SK-N-SH (cell line): ENCODE measurements at regions not wholly inside any gene's neighbourhood (a gene's known extent, or its start where the extent isn't known, plus 50 kb on each side); places are given as distances from the start of the nearest gene placed in this dataset.

Source experiments
- CTCF ChIP-seq: fragments of 200-600 bp; sonication (generic); IDR thresholded peaks from 2 replicates; pipeline ENCODE4 v1.6.1; 2017; ENCODE audit warnings: antibody characterized with exemption, mild to moderate bottlenecking, moderate library complexity
- EP300 ChIP-seq, 2 experiments: IDR thresholded peaks; 2 replicates each; pipeline versions ENCODE4 v1.4.0 to v1.6.1; 2012; ENCODE audit warnings: borderline replicate concordance in 1 of 2, low read depth in 1 of 2, low read length in 1 of 2
- FOXM1 ChIP-seq: IDR thresholded peaks from 2 replicates; pipeline ENCODE4 v1.4.0; 2012; ENCODE audit warnings: low read depth, mild to moderate bottlenecking
- GATA2 ChIP-seq: sonication (generic); formaldehyde crosslinking; IDR thresholded peaks from 2 replicates; pipeline ENCODE4 v1.5.0; 2020; ENCODE audit warnings: mild to moderate bottlenecking, missing genetic modification reagents
- JUND ChIP-seq: IDR thresholded peaks from 2 replicates; pipeline ENCODE4 v1.4.0; 2012
- POLR2AphosphoS5 ChIP-seq: IDR thresholded peaks from 2 replicates; pipeline ENCODE4 v1.6.1; 2012; ENCODE audit warnings: low read depth, low read length
- TF ChIP-seq, protein P1 (sequence below): IDR thresholded peaks from 2 replicates; pipeline ENCODE4 v1.6.1; 2012; ENCODE audit warnings: mild to moderate bottlenecking, low read depth, low read length, moderate library complexity

- TF ChIP-seq CTCF, result no peak
- no peak for TF ChIP-seq POLR2AphosphoS5
- no peak for TF ChIP-seq EP300 (IDR thresholded peaks at IDR 0.05; ENCODE audit: borderline replicate concordance in 1 of 2, low read depth in 1 of 2, low read length in 1 of 2)
- TF ChIP-seq, protein P1, sequence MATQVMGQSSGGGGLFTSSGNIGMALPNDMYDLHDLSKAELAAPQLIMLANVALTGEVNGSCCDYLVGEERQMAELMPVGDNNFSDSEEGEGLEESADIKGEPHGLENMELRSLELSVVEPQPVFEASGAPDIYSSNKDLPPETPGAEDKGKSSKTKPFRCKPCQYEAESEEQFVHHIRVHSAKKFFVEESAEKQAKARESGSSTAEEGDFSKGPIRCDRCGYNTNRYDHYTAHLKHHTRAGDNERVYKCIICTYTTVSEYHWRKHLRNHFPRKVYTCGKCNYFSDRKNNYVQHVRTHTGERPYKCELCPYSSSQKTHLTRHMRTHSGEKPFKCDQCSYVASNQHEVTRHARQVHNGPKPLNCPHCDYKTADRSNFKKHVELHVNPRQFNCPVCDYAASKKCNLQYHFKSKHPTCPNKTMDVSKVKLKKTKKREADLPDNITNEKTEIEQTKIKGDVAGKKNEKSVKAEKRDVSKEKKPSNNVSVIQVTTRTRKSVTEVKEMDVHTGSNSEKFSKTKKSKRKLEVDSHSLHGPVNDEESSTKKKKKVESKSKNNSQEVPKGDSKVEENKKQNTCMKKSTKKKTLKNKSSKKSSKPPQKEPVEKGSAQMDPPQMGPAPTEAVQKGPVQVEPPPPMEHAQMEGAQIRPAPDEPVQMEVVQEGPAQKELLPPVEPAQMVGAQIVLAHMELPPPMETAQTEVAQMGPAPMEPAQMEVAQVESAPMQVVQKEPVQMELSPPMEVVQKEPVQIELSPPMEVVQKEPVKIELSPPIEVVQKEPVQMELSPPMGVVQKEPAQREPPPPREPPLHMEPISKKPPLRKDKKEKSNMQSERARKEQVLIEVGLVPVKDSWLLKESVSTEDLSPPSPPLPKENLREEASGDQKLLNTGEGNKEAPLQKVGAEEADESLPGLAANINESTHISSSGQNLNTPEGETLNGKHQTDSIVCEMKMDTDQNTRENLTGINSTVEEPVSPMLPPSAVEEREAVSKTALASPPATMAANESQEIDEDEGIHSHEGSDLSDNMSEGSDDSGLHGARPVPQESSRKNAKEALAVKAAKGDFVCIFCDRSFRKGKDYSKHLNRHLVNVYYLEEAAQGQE, result no peak
- TF ChIP-seq JUND, result no peak
- TF ChIP-seq GATA2, result no peak
- TF ChIP-seq FOXM1, result no peak
Measured at GRCh38 chr9:78406146-78406545, 109.2 kb downstream of the PSAT1 start.
